ENCODE measurements at regions not wholly inside any gene's neighbourhood (a gene's known extent, or its start where the extent isn't known, plus 50 kb on each side); places are given as distances from the start of the nearest gene placed in this dataset.

DNA sequence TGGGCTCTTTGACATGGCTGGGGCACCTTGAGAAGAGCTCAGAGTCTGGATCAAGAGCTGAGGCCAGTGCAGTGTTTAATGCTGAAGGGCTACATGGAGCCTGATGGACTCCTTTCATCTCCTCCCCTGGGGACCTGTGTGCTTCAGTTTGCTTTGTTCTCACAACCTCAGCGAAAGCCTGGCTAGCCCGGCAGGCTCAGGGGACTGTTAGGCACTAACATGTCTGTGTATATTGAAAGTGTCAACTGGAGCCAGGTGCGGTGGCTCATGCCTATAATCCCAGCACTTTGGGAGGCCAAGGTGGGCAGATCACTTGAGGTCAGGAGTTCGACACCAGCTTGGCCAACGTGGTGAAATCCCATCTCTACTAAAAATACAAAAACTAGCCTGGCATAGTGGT, 194.5 kb downstream of the C1orf94 start:
- peak; percentile 76 for DNase-seq

DNA sequence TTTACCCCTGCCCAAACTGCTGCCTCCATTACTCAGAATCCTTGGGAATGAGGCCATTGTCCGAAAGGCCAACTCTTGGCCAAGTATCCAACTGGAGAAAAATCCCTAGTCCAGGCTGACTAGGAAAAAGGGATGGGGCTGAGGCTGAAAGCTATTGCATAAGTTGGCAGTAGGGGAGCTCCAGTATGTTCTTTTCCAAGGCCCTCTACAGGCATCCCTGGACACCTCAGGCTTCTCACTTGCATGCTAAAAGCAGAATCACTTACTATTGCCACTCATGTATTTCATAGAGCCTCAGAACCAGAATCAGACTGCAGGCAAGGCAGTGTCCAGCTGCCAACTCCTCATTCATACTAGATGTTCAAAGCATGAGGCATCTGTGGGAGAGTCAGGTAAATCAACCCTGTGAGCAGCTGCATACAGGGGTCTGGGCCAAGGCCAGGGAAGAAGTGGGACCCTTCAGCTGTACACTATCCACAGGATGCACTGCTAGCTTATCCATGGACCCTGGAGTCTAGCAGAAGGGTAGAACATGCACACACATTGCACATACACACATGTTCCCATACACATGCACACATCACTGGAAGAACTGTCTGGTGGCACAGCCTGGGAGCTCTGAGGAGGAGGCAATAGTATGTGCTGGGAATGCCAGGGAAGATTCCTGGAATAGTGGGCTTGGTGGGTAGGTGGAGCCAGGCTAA, 195.3 kb downstream of the C1orf94 start:
- DNase-seq = no peak

DNA sequence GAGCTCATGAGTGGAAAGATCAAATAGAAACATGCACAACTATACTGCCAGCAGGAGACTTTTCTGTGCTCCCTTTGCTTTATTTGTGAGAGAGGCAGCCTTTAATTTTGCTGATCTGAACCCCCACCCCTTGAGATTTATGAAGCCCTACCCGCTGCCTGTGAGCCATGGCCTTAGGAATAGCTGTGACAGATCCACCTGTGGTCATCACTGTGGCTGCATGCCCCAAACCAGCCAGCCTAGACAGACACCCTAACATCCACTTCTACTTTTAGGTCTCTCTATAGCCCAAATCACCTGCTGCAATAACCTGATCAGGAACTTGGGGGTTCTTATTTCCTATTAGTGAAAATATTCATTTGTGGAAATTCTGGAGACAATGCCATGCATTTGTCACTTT, 196.2 kb downstream of the C1orf94 start:
- DNase-seq = no peak

DNA sequence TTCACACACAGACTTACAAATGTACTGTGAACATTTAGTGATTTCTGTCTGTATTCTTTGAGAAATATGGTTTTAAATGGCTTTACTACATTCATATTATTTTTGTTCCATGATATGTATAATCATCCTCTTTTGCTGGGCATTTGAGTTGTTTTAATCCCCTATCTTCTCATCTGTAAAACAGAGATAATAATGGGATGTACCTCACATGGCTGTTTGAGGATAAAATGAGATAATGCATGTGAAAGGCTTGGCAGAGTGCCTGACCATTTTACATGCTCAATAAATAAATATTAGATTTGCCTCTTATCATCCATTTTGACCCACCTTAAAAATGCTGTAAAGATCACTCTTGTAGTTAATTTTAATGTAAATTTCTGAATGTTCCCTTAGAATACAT, 197.2 kb downstream of the C1orf94 start:
- DNase-seq = no peak

DNA sequence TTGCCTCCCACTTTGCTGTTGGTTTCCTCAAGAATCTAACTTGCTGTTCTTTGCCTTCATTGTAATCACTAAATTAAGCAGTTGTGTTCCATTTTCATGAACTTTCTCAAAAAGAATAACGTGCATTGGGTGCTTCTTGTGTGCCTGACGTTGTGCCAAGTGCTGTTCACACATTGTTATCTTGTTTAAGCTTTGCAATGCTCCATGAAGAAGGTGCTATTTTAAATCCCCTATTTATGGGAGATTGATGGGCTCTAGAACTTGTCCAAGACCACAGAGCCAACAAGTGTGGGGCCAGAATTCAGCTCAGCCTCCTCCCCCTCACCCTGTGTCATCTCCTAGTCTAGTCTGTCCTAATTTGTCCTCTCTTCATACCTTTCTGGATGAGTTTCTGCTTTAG, 199.8 kb downstream of the C1orf94 start:
- no peak for DNase-seq

DNA sequence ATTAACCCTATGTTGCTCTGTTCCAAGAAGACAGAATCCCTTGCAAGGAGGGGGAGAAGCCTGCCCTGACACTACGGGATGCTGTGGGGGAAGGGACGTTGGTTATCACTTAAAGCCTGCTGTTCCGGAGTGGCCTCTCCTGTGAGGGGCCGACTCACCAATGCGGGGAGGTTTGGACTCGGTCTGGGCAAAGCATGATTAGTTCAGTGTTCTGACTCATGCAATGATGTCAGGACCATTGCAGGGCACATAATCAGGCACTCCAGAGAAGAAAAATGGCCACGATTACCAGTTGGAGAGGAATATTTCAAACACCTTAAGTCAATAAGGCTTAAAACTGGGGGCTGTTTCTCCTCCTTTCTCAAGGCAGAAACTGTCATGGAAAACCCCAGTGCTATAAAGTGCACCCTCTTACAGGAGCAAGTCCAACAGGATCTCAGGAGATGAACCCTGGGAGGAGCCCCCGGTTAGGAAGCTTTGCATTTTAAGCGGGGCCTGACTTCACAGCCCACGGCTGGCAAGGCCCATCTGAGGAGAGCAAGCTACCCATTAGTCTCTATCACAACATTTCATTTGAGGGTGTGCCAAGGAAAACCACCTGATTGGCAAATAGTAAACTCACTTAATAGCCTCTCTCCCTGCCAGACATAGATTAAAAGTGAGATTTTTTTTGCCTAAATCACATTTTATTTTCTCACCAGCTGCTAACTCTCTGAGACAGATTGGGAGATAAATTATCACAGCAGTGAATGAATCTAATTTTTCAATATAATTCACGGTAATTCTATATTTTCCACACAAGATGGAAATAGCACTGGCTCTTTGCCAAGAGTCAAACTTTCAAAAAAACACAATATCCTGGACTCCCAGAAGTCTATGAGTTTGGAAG, 202.5 kb downstream of the C1orf94 start:
- DNase-seq = no peak

DNA sequence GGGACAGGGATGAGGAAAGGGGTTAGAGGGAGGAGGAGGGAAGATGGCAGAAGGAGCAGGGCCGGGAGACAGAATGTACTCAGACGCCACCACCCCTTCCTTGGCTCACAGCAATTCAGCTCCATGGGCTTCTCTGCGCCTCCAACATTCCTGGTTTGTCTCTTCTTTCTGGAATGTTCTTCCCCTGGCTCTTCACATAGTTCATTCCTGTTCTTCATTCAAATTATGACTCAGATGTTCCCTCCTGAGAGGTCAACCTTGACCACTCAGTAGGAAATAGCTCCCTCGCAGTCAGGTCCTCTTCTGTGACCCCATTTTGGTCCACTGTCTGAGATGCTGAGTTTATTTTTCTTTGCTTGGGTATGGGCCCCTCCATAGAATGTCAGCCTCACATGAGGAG, 203.2 kb downstream of the C1orf94 start:
- no peak for DNase-seq

DNA sequence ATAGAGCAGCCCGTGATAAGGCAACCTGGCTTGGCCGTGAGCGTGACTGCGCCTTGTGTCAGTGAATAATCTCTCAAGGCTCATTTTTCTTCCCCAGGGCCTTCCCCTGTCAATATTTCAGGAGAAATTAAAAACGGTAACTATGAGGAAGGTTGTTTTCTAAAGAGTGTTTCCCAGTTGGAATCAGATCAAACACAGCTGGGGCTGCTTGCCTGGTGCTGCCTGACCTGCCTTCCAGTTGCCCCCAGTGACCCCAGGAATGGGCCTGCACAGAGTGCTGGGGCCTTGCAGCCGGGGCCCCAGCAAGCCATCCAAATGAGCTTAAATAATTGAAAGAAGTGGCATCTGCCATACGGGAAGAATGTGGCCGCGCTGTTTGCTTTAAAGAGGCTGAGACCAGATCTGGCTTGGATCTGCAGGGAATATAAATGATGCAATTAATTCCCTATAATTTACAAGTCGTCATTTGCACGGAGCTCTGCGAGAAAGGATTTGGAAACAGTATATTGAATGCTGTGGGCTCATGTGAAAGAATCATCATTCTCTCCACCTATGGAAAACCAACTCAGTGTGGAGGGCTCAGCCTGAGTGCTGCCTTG, 203.9 kb downstream of the C1orf94 start:
- DNase-seq = no peak

DNA sequence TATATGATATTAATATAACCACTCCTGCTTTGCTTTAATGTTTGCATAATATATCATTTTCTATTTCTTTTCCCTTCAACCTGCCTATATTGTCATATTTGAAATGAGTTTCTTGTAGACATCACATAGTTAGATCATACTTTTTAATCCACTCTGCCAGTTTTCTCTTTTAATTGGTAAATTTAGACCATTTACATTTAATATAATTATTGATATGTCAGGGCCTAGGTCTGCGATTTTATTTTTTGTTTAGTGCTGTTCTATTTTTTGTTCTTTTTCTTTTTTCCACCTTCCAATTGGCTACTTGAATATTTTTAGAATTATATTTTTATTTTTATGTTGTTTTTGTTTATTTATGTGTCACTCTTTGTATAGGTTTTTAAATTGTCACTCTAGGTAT, 213.3 kb downstream of the C1orf94 start:
- no peak for DNase-seq

DNA sequence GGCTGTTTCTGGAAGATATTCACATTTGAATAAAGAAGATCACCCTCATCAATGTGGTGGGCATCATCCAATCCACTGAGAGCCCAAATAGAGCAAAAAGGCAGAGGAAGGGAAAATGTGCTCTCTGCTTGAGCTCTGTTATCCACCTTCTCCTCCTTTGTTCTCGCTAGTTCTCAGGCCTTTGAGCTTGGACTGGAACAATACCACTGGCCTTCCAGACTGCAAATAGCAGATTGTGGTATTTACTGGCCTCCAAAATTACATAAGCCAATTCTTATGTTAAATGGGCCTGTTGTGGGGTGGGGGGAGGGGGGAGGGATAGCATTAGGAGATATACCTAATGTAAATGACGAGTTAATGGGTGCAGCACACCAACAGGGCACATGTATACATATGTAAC, 219.3 kb downstream of the C1orf94 start:
- no peak for DNase-seq

DNA sequence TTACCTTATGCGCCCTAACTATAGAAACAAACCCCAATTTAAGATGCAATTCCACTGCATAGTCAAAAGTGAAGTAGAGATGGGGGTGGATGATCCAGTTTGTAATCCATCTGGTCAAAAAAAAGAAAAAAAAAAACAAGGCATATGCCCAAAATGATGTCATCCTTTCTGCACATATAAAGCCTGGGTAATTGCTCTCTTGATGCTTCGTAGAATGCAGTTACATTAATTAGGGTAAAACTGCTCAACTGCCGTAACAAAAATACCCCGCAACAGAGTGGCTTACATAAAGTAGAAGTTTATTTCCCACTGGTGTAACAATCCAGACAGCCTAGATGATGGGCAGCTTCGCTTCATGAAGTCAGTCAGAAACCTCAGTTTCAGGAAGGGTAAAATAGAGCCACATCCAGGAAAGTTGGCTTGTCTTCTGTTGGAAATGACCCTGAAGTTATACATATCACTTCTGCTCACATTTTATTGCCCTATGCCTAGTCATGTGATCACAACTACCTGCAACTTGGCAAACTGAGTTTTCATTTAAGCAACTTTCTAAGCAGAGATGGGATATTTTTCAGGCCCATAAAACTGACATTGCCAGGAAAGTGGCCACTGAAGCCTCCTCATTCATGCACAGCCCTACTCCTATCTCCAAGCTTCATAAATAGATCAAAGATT, 221.7 kb downstream of the C1orf94 start:
- no peak for DNase-seq

DNA sequence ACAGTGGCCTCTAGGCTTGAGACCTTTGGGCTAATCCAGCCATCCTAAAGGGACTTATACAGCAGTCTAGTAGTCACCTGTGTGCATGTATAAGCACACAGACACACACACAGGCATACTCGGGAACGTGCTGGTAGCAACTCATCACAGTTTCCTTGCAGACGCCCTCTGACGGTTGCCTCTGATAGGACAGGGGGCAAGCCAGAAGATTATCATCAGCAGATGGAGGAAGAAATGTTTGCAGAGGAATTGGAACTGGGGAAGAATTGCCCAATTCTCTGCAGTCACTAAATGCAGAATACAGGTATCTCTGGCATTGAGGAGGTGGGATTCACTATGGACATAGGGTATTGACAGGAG, 222.2 kb downstream of the C1orf94 start:
- no peak for DNase-seq

DNA sequence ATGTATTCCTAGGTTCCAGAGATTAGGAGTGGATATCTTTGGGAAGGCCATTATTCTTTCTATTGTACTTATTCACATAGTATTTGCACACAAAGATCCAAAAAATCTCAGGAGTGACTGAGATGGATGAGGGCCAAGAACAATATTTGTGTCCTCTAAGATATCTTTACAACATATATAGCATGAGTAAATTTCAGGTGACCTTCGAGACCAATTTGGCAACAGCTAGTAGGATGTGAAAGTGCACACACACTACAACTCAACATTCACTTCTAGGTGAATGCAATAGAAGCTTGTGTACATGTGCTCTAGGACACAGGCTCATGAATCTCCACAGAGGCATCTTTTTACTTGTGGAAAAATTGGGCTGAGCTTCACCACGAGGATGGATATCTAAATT, 224.0 kb downstream of the C1orf94 start:
- no peak for DNase-seq

DNA sequence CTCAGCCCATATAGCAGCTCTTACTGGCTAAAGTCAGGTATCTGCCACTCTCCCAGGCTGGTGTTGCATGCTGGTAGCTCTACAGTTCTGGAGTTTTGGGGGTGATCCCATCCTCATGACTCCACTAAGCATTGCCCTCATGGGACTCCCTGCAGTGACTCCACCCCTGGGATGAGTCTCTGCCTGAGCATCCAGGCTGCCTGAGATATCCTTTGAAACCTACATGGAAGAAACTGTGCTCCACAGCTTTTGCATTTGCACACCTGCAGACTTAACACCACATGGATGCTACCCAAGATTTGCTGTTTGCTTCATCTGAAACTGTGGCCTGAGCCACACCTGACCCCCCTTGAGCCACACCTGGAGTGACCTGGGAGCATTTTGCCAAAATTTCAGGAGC, 226.4 kb downstream of the C1orf94 start:
- no peak for DNase-seq

DNA sequence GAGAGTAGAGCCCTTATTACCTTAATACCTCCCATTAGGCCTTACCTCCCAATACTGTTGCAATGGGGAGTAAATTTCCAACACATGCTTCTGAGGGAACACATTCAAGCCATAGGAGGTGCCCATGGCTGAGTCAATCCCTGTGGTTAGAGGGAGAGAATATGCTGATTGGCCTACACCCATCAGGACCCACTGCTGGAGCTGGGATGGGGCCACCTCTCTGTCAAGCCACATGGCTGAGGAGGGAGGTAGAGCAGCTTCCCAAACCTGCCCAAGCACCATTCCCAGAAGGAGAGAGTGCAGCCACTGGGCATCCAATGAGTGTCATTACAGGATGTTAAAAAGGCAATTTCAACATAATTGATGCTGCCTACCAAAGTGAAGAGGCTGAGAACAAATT, 228.1 kb downstream of the C1orf94 start:
- no peak for DNase-seq

DNA sequence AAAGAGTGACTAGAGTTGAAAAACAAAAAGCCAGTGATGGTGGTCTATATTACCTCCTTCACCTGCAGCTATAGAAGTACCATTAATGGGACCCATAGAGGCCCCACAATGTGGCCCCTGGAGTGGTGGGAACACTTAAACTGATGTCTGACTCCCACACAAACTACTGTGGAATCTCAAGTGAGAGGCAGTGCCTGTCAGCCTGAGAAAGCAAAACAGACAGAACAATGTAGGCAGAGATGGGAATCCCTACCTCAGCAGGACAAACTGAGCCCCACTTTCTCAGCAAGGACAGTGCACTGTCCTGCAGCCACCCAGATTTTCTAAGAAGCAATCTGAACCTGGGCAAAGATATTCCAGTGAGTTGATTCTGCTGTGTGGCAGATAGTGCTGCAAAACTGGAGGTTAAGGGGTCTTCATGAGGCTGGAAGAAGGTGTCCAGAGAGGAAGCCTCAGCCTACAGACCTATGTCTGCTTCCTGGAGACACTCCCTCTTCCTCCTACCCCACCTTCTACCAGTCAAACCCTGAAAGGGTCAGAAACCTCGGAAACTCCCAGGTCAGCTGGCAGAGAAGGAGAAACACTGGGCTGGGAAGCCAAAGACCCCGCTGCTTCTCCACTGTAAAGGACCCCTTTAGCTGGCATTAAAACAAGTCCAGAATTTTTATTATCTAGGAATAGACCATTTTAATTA, 228.7 kb downstream of the C1orf94 start:
- no peak for DNase-seq

DNA sequence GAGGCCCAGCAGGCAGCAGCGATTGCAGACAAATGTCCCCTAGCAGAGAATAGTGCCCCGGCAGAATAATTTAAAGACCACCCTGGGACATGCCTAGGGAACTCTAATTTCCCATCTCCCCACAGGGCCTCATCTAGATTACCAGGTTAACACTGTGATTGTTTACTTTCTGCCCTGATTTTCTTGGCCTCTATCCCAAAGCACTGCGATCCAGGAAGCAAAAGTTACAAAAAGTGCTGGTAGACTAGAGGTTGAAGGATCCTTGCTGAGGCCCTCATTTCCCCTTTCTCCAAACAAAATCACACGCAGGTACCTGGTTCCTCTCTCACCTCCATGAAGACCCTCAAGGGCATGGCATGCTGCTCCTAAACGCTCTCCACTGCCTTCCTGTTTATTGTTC, 229.7 kb downstream of the C1orf94 start:
- peak; percentile 37 for DNase-seq

DNA sequence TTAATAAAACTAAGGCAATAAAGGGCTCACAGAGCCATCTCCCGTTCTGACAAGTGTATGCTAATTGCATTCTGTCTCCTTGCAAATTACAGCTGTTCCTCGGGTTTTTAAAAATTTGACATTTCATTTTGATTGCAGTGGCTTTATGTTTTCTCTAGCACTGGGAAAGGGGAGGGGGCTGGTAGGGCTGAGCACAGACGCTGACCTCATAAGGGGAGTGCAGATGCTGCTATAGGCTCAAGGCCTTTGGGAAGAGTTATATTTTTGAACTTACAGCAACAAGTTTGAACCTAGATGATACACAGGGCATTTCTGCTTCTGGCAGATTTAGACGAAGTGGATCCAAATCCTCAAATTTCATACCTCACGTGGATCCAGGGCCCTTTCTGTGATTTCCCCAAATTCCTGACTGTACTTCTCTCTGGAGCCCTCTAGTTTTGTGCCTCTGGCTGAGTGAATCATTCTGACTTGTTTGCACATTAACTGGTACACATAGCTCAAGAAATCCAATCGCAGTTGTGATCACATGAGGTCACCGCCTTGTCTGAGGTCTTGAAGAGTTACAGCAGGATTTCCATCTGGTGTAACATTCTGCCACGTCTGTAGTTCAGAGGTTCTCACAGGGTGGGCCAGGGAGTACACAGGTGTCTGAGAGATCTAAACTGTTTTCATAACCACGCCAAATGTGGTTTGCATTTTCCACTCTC, 230.3 kb downstream of the C1orf94 start:
- no peak for DNase-seq

DNA sequence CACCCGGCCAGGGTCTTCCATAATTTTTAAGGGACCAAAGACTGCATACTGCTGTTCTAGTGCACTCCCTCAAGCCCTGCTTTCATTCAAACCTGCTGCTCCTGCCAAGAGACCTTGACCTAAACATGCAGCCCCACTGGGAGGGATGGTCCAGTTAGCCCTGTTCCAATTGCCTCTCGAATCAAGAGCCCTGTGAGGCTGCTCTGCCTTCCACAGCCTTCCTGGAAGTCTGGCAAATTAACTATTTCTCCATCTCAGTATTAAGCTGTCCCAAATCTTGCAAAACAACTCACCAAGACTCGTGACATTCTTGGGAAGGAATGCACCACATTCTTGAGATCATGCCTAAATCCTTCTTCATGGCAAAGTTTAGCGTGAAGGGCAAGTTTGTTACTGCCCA, 231.3 kb downstream of the C1orf94 start:
- no peak for DNase-seq

DNA sequence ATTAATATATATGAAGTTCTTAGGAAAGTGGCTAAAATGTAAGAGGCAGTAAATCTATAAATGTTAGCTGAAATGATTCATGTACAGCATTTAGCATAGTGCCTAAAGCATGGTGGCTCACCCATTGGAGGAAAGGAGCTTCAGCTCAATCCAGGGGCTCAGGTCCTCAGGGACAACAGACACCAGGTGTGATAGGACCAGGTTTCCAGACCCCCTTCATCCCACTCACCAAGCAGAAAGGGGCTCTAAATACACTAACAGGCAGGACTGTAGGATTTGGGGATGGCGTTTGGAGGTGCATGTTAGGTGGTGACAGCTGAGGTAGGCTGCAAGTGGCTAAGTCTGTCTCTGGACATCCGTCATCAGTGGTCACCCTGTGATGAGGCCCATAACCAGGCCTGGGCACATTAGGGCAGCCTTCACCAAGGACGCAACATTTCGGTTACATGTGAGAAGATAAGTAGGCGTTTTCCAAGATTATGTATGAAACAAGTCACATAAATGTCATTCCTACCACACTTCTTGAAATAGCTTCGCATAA, 233.1 kb downstream of the C1orf94 start:
- no peak for DNase-seq

DNA sequence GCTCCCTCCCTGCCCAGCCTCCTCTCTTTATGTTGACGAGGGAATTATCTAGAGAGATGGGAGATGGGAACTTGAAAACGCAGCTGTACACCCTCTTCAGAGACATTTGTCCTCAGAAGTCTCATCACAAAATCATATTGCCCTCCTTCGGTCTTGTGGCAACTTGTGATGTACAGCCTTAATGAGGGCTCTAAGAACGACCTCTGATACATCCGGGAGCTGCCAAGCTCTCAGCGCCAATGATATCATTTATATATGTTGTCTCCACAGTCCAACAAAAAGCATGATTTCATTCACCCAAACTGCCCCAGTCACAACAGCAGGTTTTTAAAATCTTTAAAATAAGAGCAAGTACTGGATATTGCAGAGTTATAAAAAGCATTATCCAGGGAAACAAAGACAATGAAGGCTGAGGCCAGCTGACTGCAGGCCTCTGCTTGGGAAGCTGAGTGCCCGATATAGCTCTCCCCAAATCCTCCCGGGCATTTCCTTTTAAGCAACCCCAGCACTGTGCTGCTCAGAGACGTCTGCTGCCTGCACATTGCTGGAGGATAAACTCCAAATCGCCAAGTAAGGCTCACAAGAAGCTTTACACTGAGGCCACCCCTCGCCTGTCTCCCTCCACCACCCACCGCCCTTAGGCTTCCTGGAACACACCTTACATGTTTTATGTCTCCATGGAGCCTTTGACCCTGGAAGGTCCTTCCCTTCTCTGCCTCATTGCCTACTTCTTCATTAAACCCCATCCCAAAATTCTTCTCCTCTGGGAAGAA, 236.1 kb downstream of the C1orf94 start:
- DNase-seq = no peak
